ENCODE measurements at regions not wholly inside any gene's neighbourhood (a gene's known extent, or its start where the extent isn't known, plus 50 kb on each side); places are given as distances from the start of the nearest gene placed in this dataset.
"Not testable (repeated sequence)": the region's sequence is repeated elsewhere in the genome, so short reads cannot be mapped to it uniquely, and the experiment has no call there.

GRCh38 chr6:48530978-48531377 is 420.0 kb upstream of the PTCHD4 start:
- TF ChIP-seq, protein P1, sequence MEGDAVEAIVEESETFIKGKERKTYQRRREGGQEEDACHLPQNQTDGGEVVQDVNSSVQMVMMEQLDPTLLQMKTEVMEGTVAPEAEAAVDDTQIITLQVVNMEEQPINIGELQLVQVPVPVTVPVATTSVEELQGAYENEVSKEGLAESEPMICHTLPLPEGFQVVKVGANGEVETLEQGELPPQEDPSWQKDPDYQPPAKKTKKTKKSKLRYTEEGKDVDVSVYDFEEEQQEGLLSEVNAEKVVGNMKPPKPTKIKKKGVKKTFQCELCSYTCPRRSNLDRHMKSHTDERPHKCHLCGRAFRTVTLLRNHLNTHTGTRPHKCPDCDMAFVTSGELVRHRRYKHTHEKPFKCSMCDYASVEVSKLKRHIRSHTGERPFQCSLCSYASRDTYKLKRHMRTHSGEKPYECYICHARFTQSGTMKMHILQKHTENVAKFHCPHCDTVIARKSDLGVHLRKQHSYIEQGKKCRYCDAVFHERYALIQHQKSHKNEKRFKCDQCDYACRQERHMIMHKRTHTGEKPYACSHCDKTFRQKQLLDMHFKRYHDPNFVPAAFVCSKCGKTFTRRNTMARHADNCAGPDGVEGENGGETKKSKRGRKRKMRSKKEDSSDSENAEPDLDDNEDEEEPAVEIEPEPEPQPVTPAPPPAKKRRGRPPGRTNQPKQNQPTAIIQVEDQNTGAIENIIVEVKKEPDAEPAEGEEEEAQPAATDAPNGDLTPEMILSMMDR (IDR thresholded peaks at IDR 0.05), result not testable (repeated sequence)
- not testable (repeated sequence) for TF ChIP-seq POLR2A, POLR2AphosphoS5 (IDR thresholded peaks at IDR 0.05)
